Neural crest cell (in vitro differentiated cells): ENCODE measurements at regions not wholly inside any gene's neighbourhood (a gene's known extent, or its start where the extent isn't known, plus 50 kb on each side); places are given as distances from the start of the nearest gene placed in this dataset.
"Not testable (repeated sequence)": the region's sequence is repeated elsewhere in the genome, so short reads cannot be mapped to it uniquely, and the experiment has no call there.

ENCODE experiments used
- DNase-seq: peaks from one replicate; pipeline ENCODE4 v3.0.0; 2021; ENCODE audit warnings: low read depth, mixed read lengths, low spot score
- H3K27ac Mint-ChIP-seq: one replicate; pipeline ENCODE4 v1.8.0; 2021; ENCODE audit warnings: mild to moderate bottlenecking, mixed read lengths; ENCODE audit not compliant: unreplicated experiment
- H3K27me3 Mint-ChIP-seq: 2 replicates; pipeline ENCODE4 v1.8.0; 2021; ENCODE audit warnings: low read depth, mild to moderate bottlenecking, mixed read lengths
- H3K36me3 Mint-ChIP-seq: 2 replicates; pipeline ENCODE4 v1.8.0; 2021; ENCODE audit warnings: low read depth, mild to moderate bottlenecking, mixed read lengths
- H3K4me1 Mint-ChIP-seq: 2 replicates; pipeline ENCODE4 v1.8.0; 2021; ENCODE audit warnings: mixed read lengths
- H3K4me3 Mint-ChIP-seq: one replicate; pipeline ENCODE4 v1.8.0; 2021; ENCODE audit warnings: mild to moderate bottlenecking, mixed read lengths
- H3K9me3 Mint-ChIP-seq: 2 replicates; pipeline ENCODE4 v1.8.0; 2021; ENCODE audit warnings: mixed read lengths
- TF ChIP-seq, protein P1 (sequence below): fragments of 200-600 bp; sonication (generic); conservative IDR thresholded peaks from 2 replicates; pipeline ENCODE4 v1.5.0; 2021; ENCODE audit warnings: antibody characterized with exemption, mild to moderate bottlenecking

DNA sequence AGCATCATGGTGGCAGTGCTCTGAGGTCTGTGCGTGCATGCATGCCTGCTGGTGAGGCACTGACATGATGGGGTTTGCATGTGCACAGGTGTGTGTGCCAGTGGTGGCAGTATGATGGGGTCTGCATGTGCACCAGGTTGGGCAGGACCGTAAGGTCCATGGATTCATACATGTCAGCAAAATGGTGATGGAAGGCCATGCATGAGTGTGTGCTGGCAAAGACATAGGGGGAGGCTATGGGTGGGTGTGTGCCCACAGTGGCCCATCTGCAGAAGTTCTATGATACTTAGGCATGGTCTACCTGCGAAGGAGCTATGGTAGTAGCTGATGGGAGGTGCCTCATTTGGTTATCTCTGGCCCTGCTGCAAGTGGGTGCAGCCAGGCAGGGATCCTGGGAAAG lies 348.0 kb upstream of the TARS1 start:
- H3K9me3 Mint-ChIP-seq, result peaks cover 3% of the 10 kb centered on the region
- DNase-seq, result no peak
- TF ChIP-seq, protein P1, sequence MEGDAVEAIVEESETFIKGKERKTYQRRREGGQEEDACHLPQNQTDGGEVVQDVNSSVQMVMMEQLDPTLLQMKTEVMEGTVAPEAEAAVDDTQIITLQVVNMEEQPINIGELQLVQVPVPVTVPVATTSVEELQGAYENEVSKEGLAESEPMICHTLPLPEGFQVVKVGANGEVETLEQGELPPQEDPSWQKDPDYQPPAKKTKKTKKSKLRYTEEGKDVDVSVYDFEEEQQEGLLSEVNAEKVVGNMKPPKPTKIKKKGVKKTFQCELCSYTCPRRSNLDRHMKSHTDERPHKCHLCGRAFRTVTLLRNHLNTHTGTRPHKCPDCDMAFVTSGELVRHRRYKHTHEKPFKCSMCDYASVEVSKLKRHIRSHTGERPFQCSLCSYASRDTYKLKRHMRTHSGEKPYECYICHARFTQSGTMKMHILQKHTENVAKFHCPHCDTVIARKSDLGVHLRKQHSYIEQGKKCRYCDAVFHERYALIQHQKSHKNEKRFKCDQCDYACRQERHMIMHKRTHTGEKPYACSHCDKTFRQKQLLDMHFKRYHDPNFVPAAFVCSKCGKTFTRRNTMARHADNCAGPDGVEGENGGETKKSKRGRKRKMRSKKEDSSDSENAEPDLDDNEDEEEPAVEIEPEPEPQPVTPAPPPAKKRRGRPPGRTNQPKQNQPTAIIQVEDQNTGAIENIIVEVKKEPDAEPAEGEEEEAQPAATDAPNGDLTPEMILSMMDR, result no peak
- H3K27ac Mint-ChIP-seq, result no peak overlapping the region
- H3K4me1 Mint-ChIP-seq, result no peaks in the 10 kb centered on the region
- no peak overlapping the region for H3K4me3 Mint-ChIP-seq
- H3K27me3 Mint-ChIP-seq, result no peaks in the 10 kb centered on the region
- H3K36me3 Mint-ChIP-seq, result no peaks in the 10 kb centered on the region

DNA sequence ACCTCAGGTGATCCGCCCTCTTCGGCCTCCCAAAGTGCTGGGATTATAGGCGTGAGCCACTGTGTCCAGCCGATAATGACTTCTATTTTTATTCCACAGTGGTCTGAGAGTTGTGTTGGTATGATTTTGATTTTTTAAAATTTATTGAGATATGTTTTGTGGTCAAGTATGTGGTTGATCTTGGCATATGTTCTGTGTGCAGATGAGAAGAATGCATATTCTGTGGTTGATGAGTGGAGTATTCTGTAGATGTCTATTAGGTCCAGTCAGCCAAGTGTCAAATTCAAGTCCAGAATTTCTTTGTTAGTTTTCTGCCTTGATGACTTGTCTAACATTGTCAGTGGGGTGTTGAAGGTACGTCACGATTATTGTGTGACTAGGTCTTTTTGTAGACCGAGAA lies 338.2 kb upstream of the TARS1 start:
- TF ChIP-seq, protein P1, result no peak
- H3K4me1 Mint-ChIP-seq, result no peaks in the 10 kb centered on the region
- peaks cover 26% of the 10 kb centered on the region for H3K9me3 Mint-ChIP-seq
- no peak overlapping the region for H3K4me3 Mint-ChIP-seq
- peaks cover 11% of the 10 kb centered on the region for H3K36me3 Mint-ChIP-seq
- no peaks in the 10 kb centered on the region for H3K27me3 Mint-ChIP-seq
- H3K27ac Mint-ChIP-seq, result no peak overlapping the region
- DNase-seq, result no peak

DNA sequence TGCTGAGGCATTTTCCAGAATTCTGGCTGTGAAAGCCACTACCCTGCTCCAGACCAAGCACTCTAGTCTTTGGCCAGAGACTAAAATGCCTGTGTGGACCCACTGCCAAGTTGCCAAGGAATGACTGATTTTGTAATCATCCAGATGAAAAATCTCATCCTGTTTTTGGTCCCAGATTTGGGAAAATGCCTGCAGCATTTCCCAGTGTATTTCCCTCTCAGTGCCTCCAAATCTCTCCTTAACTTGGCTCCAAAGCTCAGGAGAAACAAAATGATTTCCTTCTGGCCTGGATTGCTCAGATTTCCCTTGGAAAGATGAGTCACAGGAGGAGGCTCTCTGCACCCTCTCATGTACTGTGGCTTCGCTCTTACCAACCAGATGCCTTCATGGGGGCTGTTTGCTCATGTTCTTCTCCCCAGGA lies 335.2 kb upstream of the TARS1 start:
- no peak overlapping the region for H3K4me3 Mint-ChIP-seq
- H3K36me3 Mint-ChIP-seq, result peaks cover 13% of the 10 kb centered on the region
- no peak for DNase-seq
- H3K9me3 Mint-ChIP-seq, result peaks cover 33% of the 10 kb centered on the region
- TF ChIP-seq, protein P1, result no peak
- H3K27me3 Mint-ChIP-seq, result no peaks in the 10 kb centered on the region
- H3K4me1 Mint-ChIP-seq, result no peaks in the 10 kb centered on the region
- H3K27ac Mint-ChIP-seq, result no peak overlapping the region

DNA sequence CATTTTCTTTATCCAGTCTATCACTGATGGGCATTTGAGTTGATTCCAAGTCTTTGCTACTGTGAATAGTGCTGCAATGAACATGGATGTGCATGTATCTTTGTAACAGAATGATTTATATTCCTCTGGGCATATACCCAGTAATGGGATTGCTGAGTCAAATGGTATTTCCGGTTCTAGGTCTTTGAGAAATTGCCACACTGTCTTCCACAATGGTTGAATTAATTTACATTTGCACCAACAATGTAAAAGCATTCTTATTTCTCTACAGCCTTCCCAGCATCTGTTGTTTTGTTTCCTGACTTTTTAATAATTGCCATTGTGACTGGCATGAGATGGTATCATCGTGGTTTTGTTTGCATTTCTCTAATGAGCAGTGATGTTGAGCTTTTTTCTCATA lies 330.3 kb upstream of the TARS1 start:
- not testable (repeated sequence) for H3K27ac Mint-ChIP-seq, H3K27me3 Mint-ChIP-seq, H3K36me3 Mint-ChIP-seq, DNase-seq, H3K4me3 Mint-ChIP-seq, H3K4me1 Mint-ChIP-seq
- H3K9me3 Mint-ChIP-seq, result peaks cover 22% of the 10 kb centered on the region

DNA sequence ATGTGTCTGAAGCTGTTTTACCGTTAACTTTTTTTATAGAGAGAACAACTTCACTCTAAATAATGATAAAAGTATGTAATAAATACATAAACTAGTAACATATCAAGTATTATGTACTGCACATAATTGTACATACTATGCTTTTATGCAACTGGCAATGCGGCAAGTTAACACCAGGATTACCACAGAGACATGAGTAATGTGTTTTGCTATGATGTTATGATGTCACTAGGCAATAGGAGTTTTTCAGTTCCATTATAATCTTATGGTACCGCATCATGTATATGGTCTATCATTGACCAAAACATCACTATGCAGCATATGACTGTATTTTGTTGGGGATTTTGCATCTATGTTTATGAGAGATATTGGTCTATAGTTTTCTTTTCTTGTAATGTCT lies 326.4 kb upstream of the TARS1 start:
- Mint-ChIP-seq H3K9me3 (peaks cover 11% of the 10 kb centered on the region), H3K36me3 (peaks cover 3% of the 10 kb centered on the region), H3K27ac (no peak overlapping the region), H3K27me3 (no peaks in the 10 kb centered on the region), H3K4me3 (no peak overlapping the region), H3K4me1 (no peaks in the 10 kb centered on the region)
- TF ChIP-seq, protein P1, result no peak
- no peak for DNase-seq

DNA sequence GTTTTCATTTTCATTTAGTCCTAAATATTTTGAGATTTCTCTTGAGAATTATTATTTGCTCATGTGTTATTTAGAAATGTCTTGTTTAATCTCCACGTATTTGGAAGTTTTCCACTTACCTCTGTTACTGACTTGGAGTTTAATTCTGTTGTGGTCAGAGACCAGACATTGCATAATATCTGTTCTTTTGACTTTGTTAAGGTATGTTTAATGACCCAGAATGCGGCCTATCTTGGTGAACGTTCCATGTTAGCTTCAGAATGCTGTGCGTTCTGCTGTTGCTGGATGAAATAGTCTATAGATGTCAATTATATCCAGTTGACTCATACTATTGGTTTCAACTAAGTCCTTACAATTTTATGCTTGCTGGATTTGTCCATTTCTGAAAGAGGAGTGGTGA lies 325.3 kb upstream of the TARS1 start:
- Mint-ChIP-seq H3K4me1 (no peaks in the 10 kb centered on the region), H3K27me3 (no peaks in the 10 kb centered on the region), H3K4me3 (no peak overlapping the region), H3K9me3 (peaks cover 10% of the 10 kb centered on the region), H3K36me3 (peaks cover 3% of the 10 kb centered on the region), H3K27ac (no peak overlapping the region)
- TF ChIP-seq, protein P1, result no peak
- no peak for DNase-seq
